HG02885 (cell line): ENCODE measurements at regions not wholly inside any gene's neighbourhood (a gene's known extent, or its start where the extent isn't known, plus 50 kb on each side); places are given as distances from the start of the nearest gene placed in this dataset.

Source experiments
- ATAC-seq: cut with Tn5 transposase; IDR thresholded peaks from one replicate; pipeline ENCODE4 v1.9.1; 2021; ENCODE audit warnings: mild to moderate bottlenecking; ENCODE audit not compliant: unreplicated experiment, poor library complexity

DNA sequence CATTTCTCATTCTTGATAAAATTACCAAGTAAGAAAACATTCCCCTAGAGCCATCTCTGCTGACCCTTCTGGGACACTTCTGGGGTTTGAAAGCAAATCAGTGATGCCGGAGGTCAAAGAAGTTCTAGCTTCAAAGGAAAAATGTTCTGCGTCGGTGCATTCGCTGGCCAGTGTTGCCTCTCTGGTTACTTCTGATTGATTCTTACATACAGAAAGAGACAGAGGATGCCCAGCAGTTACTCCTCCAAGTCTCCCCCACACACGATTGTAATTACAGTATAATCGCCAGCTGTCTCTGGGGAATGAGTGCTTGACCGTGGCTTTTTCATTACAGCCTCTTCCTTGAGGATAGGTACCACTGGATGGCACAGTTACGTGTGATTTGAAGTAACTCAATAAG is 150.9 kb downstream of the SNX19 start:
- ATAC-seq = no peak

DNA sequence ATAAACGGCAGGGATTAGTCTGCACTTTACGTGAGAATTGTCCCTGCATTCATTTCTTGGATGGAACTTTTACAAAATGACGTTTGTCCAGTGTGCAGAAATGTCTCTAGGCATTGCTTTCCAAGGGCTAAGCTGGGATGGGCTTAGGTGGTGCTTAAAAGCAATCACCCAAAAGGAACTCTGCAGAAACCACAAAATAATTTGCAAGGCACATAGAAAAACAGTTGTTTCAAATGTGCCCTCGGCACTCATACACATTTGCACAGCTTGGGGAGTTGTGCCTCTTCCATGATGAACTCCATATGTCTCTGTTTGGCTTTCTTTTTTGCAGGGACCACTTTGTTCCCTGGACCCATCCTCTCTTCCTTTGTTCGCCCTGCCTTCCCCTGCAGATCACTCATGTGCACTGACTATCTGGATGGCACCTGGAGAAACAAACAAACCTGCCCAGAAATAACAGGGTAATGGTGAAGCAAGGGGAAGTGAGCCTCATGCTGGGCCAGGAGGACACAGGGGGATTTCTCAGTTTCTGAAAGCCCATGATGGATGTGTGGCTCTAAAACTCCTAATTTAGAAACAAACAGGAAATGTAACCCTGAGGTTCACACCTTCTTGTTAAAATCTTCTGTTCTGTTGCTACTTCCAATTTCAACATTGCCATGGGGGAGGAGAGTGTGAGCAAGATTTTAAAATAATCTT is 150.2 kb downstream of the SNX19 start:
- ATAC-seq = peak; percentile 71

DNA sequence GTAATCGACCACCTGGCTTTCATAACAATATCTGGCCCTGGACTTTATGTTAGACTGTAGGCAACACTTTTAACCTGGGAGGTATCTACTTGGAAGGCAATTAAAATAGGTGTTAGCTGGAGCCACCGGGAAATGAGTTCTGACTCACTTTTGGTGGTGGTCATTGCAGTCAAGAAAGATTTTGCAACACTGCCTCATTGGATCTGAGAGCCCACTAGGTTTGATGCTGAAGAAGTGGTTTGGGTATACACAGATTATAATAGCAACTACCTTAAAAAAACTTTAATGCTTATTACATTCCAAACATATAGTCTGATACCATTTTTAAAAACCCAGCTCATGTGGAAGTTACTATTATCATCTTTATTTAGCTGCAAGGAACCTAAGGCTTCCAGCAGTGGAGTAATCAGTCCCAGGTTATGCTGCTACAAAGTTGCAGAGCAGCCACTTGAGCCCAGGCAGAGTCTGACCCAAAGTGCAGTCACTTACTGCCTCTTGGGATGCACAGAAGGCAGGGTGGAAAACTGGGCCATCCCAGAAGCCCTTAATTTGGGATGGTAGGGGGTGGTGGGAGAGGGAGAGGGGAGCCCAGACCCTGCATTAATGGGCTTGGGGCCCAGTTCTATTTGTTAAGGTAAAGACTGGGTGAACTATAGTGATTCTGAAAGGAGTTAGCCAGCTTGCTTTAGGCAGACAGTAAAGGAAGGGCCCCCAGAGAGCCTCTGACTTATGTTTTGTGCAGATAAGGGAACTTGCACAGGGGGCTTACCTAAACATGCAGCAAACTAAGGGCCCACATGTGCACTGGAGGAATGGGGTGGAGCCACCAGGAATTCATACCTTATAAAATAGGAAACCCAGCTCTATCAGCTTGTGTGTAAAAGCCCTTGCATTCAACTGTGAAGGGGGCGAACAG is 149.4 kb downstream of the SNX19 start:
- ATAC-seq = peak; percentile 24

DNA sequence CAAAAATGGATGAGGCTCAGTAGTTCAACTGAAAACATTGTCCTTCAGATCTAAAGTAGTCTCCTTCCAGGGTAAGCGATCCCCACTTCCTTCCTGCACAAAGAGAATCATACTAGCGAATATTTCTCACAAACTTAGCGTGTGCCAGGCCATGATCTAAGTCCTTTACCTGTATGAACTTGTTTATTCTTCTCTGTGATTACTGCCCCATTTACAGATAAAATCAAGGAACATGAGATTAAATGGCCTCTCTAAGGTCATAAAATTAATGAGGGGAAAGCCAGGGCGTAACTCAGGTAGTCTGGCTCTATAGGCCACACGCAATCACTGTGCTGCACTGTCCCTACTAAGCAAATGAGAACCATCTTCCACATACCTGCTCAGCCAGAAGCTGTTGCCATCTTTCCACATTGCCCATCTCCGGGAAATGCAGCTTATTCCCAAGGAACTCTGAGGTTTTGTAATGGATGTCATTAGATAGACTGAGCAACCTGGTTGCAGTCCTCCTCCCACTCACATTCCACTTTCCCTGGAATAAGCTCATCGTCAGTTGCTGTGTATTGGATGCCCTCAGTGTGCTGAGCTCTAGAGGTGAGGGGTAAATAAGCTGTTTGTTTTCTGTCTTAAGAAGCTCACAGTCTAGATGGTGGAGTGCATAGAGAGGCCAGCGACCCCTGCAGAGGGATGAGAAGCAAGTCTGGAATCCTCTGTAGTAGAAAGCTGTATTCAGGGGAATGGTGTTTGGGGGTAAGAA is 146.3 kb downstream of the SNX19 start:
- ATAC-seq = no peak

DNA sequence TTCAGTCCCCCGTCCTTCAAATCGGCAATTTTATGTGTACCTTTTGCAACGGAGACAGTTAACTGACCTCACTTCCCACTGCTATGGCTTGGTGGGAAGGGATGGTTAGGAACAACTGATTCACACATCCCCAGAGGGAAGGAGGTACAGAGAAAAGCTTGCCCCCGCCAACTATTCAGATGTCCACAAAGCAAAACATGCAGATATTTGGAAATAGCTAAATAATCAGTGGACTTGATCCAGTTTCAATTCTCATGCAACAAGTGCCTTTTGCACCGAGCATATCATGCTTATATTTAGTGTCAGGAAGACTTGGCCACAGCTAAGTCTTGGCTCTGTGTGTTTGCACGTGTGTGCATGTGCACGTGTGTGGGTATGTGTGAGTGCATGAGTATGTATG is 144.6 kb downstream of the SNX19 start:
- no peak for ATAC-seq

DNA sequence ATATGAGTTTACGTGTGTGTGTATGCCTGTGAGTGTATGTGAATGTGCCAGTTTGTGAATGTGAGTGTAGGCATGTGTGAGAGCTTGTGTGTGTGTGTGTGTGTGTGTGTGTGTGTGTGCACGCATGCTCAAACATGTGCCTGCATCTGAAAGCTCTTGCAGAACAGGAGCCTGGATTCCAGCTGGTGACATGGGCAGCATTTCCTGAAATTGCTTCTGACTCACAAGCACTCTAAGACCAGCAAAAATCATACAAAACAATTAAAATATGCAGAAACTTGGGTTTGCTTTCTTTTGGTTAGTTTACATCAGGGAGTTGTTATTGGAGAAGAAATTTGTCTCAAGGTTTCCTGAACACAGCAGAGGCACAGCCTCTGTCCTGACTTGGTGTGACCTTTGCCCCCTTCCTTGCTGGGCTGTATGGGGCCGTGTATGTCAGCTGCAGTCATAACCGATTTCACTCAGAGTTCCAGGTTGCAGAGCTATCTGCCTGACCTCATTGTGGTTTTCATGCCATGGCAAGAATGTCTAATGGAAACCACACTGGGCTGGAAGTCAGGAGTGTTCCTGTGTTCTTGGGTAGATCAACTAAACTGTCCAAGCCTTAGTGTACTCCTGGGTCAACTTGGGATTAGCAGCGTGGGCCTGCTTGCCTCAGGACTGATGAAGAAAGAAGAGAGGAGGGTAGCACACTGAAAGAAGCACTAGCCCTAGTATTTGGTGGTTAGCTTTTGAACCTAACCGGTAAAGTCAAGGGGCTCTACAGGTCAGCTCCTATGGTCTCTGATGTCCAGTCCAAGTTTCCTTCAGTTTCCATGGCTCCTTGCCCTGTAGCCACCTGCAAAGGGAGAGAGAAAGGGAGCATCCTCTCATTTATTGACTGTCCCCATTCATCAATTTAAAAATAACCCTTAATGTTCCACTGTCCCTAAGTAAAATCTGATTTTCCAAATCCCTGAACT is 143.7 kb downstream of the SNX19 start:
- ATAC-seq = no peak

DNA sequence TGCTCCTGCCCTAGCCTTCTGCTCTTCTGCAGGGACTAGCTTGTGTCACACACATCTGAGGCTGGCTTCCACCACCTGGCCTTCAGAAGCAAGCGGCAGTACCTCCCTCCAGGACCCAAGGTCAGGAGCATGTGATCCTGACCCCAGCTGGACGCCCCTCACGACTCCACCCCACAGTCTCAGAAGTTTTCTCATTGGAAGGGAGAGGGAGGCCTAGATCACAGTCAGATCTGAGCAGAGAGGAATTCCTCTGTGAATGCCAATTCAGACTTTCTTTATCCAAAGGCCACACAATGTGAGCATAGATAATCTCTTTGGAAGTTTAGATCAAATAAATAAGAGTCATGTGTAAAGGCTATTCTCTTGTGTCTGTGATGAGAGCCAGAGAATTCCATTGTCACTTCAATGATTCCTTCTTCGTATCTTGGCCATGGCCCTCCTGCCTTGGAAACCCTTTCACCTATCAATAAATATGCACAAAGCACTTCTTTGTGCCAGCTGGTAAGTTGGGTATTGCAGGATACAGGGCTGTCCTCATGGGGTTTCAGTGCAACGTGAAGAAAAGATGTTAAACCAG is 142.9 kb downstream of the SNX19 start:
- no peak for ATAC-seq

DNA sequence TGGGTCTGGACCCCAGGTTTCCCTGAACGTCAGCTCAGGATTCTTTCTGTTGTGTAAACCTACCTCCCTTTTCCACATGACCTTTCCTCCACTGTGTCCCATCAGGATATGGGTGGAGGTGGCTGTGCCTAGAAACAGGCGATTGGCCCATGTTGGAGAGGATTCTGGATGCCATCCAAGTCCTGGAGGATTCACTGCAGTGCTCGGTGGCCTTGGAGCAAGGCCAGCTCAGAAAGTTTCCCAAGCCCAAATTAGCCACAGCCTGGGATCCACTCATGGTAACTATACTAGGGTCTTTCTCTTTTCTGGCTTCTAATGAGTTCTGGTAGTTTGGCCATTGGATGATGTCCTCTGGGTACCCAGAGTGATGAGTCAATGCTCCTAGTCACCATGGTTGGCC is 141.6 kb downstream of the SNX19 start:
- ATAC-seq = no peak

DNA sequence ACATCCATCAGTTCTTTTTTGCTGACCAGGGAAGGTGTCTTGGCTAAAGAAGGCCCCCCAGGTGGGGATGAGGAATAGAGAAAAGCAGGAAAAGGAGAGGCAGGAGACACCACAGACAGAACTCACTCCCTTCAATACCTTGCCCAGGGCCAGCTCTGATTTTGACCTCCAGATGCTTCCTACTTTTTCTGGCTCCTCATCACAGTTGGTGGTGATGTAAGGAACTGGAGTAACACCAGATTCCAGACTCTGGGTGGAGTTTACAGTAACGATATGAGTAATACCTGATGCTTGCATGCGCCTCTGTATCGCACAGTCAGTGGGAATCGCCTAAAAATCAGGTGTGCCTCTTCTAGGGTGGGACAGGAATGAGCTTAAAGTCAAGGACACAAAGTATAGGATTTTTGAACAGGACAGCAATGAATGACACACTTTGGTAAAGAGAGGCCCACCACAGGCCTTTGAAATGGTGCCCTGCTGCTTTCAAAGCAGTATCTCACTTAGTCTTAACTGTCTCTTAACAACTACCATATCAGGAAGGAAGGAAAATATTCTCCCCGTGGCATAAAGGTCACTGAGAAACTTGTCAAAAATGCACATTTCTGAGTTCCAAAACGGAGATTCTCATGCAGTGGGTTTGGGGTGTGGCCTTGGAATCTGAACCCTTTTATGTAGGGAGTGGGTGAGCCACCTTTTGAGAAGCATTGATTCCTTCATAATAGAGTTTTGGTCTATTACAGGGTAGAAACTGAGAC is 140.8 kb downstream of the SNX19 start:
- ATAC-seq = no peak

DNA sequence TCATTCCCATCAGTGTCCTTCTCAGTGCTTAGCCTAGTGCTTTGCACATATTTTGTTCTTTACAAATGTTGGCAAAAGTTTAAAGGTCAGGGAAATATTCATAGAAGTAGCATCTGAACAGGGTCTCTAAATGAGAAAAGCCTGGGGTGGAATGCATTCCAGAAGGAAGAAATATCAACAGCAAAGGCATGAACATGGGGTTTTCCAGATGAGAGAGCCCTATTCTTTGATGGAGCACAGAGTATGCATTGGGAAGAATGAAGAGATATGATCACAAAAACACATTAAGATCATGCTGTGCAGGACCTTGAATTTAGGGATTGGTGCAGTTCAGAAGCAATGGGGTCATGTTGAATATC is 140.2 kb downstream of the SNX19 start:
- ATAC-seq = no peak

DNA sequence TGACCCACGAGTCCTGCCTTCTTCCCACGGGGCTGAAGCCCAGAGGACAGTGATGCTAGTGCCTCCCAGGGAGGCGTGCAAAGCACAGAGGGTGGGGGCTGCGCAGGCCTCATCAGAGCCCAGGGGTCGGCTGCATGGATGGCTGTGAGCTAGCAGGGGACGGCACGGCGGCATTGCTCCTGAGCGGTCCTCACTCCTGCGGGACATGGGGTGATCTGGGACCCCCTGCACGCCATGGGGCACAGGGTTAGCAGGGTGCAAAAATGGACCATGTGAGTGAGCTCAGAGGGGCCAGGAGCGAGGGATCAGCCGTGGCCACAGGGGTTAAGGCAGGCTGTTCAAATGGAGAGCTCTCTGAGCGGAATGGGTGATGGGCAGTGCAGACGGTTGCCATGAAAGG is 138.3 kb downstream of the SNX19 start:
- ATAC-seq = no peak

DNA sequence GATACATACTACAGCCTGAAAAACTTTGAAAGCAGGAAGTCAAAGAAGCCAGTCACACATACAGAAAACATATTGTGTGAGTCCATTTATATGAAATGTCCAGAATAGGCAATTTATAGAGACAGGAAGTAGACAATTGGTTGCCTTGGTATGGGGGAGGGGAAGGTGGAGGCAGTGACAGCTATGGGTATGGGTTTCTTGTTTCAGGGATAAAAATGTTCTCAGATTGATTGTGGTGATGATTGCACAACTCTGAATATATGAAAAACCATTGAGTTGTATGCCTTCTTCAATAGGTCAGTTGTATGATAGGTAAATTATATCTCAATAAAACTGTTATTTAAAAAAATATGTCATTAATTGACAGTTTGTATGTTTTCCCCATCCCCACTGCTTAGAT is 137.6 kb downstream of the SNX19 start:
- no peak for ATAC-seq

DNA sequence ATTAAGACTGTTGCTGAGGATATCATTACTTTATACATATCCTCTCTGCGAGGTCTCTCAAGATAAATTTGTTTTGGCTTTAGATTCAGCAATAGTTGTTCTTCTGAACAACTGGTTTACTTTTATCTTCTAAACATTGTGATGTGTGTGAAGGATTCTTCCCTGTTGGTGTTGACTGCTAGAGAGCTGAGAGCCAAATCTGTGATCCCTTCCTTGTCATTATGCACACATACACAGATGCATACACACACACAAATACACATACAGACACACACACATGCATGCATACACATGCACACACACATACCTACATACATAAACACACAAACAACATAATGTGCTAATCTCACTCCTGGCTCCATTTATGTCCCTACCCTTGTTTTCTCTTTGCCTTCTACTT is 137.0 kb downstream of the SNX19 start:
- no peak for ATAC-seq

DNA sequence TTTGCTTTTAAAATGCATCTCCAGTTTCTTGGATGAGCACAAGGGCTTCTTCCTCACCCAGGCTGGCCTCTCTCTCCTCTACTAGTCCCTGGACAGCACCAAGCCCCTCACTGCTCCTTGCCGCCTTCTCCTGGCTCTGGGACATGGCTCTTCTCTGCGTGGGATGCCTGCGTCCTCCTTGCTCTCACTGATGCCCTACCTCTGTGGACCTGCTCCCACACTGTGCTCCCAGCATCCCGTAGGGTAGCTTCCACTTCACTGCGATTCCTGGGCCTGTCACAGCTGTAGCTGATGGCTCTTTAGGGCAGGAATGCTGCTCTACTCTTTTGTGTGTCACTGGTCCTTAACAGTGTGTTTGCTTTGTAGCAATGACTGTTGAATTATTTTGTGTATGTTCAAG is 136.3 kb downstream of the SNX19 start:
- ATAC-seq = no peak

DNA sequence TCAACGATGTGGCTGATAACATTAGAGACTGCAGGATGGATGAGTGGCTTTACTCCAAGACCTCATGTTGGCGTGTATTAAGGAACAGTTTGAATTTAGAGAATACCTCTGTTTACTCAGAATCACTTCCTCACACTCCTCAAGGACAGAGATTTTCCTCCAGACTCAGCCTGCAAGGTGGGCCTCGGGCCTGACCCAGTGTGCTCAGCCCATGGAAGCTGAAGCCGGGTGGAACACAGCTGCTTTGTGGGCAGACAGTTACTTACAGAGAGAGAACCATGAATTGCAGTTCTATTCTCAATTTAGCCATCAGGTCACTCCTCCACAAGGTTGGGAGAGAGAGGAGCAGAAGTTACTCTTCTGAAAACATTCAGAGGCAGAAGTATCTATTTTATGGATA is 135.8 kb downstream of the SNX19 start:
- no peak for ATAC-seq

DNA sequence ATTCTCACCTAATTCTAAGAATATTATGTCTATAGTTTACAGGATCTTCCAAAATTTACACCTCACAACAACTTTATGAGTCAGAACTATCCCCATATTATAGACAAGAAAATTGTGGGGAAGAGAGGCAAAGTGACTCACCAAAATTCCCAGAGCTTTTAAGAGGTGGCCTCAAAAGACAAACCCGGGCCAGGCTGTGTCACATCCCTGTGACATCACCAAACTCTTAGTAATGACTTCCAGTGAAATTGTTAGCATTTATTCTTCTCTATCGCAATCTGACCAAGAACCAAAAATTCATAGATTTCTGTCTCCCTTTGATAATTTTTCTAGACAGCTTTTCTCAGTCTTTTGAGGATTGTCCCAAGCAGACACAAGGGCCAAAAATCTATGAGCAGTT is 134.3 kb downstream of the SNX19 start:
- ATAC-seq = no peak

DNA sequence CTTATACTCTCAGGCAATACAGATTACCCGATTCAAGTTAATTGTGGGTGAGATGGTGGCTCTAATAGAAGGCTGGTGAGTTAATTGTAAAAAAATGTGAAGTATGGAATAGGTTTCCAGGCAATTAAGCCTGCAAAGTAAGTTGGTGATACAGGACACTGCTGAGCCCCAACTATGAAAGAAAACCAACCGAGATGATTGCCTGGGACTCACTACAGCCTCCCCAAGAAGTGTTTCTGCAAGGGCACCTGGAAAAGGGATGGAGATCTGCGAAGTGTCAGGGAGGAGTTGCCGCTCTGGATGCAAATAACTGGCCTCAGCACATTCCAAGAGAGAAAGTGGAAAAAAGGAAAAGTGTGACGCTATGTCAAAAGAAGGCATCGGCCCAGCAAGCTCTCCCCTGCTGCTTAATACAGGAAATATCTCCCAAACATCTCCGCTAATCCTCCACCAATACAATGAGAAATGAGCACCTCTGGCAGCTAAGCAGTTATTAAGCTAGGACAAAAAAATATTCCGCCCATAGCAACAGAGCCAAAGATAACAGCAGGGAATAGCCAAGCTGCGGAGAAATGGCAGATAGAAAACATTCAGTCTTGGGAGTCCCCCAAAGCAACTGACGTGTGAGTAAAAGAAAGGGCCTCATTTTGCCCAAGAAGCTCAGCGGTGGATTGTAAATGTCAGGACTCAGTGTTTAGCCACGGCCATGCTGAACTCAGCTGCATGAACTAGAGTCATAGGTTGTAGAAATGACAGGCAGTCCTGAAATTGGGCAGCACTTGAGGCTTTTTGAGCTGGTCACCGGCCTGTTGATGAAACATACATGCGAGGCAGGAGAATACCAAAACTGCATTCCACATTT is 133.7 kb downstream of the SNX19 start:
- no peak for ATAC-seq

DNA sequence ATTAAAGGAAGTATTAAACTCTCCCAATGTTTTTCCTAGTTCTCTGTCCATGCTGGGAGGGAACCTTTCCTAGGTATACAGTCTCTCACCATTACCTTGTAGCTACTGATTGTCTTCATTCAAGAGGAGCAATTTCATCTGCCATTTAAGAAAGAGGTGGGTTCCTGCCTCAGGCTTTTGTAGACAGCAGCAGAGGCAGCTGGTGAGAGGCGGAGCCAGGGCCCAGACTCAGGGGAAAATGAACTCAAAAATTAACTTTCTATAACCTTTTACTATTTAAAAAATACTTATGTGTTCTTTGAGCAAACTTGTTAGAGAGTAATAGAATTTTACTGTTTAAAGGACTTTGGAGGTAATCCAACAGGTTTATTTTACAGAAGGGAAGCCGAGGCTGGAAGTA is 133.0 kb downstream of the SNX19 start:
- ATAC-seq = no peak
